HCT116 (cell line): ENCODE measurements at regions not wholly inside any gene's neighbourhood (a gene's known extent, or its start where the extent isn't known, plus 50 kb on each side); places are given as distances from the start of the nearest gene placed in this dataset.

Experiments used
- ATAC-seq: fragments of 200-7000 bp; cut with Tn5 transposase; 2 replicates; pipeline ENCODE4 v1.9.1; 2020; ENCODE audit warnings: mild to moderate bottlenecking, moderate library complexity
- BruUV-seq: library from RNA; stranded (reverse); fragments of 400-500 nt; replicated peaks from 2 replicates; lab custom pipeline; 2021; lab: Mats Ljungman, UMichigan
- CTCF ChIA-PET: fragments of 300-600 bp; sonication (Branson Sonifier 250); formaldehyde crosslinking; loops from one replicate; lab custom pipeline; 2021; ENCODE audit warnings: antibody characterized with exemption; lab: Charles Lee
- POLR2A ChIA-PET: fragments of 300-600, 350-600 bp; sonication (Branson Sonifier 250); formaldehyde crosslinking; loops from one replicate; lab custom pipeline; 2021; ENCODE audit warnings: antibody characterized with exemption; lab: Charles Lee
- RAD21 ChIA-PET, 2 experiments: fragments of 300-600 bp; sonication (Branson Sonifier 250); formaldehyde crosslinking; loops; one replicate each; lab custom pipeline; 2023; ENCODE audit warnings: low total read pairs in 2 of 2; ENCODE audit not compliant: uncharacterized antibody in 2 of 2, unreplicated experiment in 2 of 2, low non-redundant PET in 1 of 2; lab: Charles Lee
- DNase-seq: peaks from one replicate; pipeline ENCODE4 v3.0.0-alpha.2; 2010; ENCODE audit warnings: low read depth, low spot score
- H2AFZ ChIP-seq: fragments of 200-600 bp; shearing (Covaris generic), sonication (generic); 2 replicates; pipeline ENCODE4 v1.6.1; 2017; ENCODE audit warnings: low read depth, mixed run types, mixed read lengths, antibody characterized with exemption, low read length; ENCODE audit not compliant: poor library complexity, severe bottlenecking
- H3K27ac ChIP-seq: 2 replicates; pipeline ENCODE4 v1.5.1; 2012; ENCODE audit warnings: low read depth, low read length
- H3K27me3 ChIP-seq: fragments of 200-600 bp; sonication (generic); 2 replicates; pipeline ENCODE4 v1.6.1; 2016; ENCODE audit warnings: mixed run types, low read length, mixed read lengths; ENCODE audit not compliant: insufficient read depth
- H3K36me3 ChIP-seq, 2 experiments: fragments of 200-500 bp in 1 of 2; fragments of 200-600 bp in 1 of 2; sonication (Bioruptor generic) in 1 of 2; sonication (generic) in 1 of 2; 2 replicates each; pipeline versions ENCODE4 v1.5.1 to v1.6.1; 2014 to 2016; ENCODE audit warnings: low read length in 2 of 2, inconsistent platforms in 1 of 2, mixed read lengths in 1 of 2, mixed run types in 1 of 2; ENCODE audit not compliant: insufficient read depth in 2 of 2, control insufficient read depth in 1 of 2
- H3K4me1 ChIP-seq, 2 experiments: fragments of 200-600 bp in 1 of 2; sonication (generic) in 1 of 2; 2 replicates each; pipeline versions ENCODE4 v1.5.1 to v1.6.1; 2012 to 2017; ENCODE audit warnings: low read length in 2 of 2, inconsistent platforms in 1 of 2, mild to moderate bottlenecking in 1 of 2, mixed read lengths in 1 of 2, mixed run types in 1 of 2, moderate library complexity in 1 of 2; ENCODE audit not compliant: insufficient read depth in 2 of 2, control insufficient read depth in 1 of 2
- H3K4me2 ChIP-seq: fragments of 200-600 bp; sonication (generic); 2 replicates; pipeline ENCODE4 v1.6.1; 2017; ENCODE audit warnings: mixed run types, low read length, mixed read lengths
- H3K4me3 ChIP-seq, 2 experiments: fragments of 200-600 bp in 1 of 2; sonication (generic) in 1 of 2; replicated peaks in 1 of 2; 2 replicates each; pipeline ENCODE4 v1.5.1; 2011 to 2016; ENCODE audit warnings: low read length in 2 of 2, control low read depth in 1 of 2, low read depth in 1 of 2, mild to moderate bottlenecking in 1 of 2, mixed read lengths in 1 of 2, mixed run types in 1 of 2
- H3K79me2 ChIP-seq: fragments of 200-600 bp; sonication (generic); 2 replicates; pipeline ENCODE4 v1.6.1; 2017; ENCODE audit warnings: mild to moderate bottlenecking, mixed run types, low read length, moderate library complexity, mixed read lengths; ENCODE audit not compliant: insufficient read depth
- H3K9ac ChIP-seq: fragments of 200-600 bp; sonication (generic); 2 replicates; pipeline ENCODE4 v1.6.1; 2016; ENCODE audit warnings: low read length, mixed read lengths
- H3K9me2 ChIP-seq: fragments of 200-600 bp; sonication (generic), shearing (Covaris generic); 2 replicates; pipeline ENCODE4 v1.6.1; 2017; ENCODE audit warnings: mixed run types, mild to moderate bottlenecking, moderate library complexity; ENCODE audit not compliant: insufficient read depth
- H3K9me3 ChIP-seq, 2 experiments: fragments of 200-500 bp in 1 of 2; fragments of 200-600 bp in 1 of 2; sonication (Bioruptor generic) in 1 of 2; sonication (generic) in 1 of 2; 2 replicates each; pipeline ENCODE4 v1.6.1; 2014 to 2017; ENCODE audit warnings: low read length in 2 of 2, mixed read lengths in 2 of 2, inconsistent platforms in 1 of 2, low read depth in 1 of 2, mild to moderate bottlenecking in 1 of 2, mixed run types in 1 of 2, moderate library complexity in 1 of 2; ENCODE audit not compliant: control insufficient read depth in 1 of 2, insufficient read depth in 1 of 2
- H4K20me1 ChIP-seq: fragments of 200-600 bp; sonication (generic), shearing (Covaris generic); 2 replicates; pipeline ENCODE4 v1.6.1; 2017; ENCODE audit warnings: mixed run types, mild to moderate bottlenecking, moderate library complexity; ENCODE audit not compliant: insufficient read depth
- ATF3 ChIP-seq: IDR thresholded peaks from 2 replicates; pipeline ENCODE4 v1.6.1; 2012
- CEBPB ChIP-seq: IDR thresholded peaks from 2 replicates; pipeline ENCODE4 v1.6.1; 2012; ENCODE audit warnings: low read depth
- CTCF ChIP-seq, 3 experiments: fragments of 200-600 bp in 1 of 3; sonication (generic) in 1 of 3; IDR thresholded peaks in 2 of 3; conservative IDR thresholded peaks in 1 of 3; 2 replicates each; pipeline ENCODE4 v1.5.1; 2012 to 2017; ENCODE audit warnings: low read depth in 2 of 3, low read length in 2 of 3, antibody characterized with exemption in 1 of 3, borderline replicate concordance in 1 of 3, control low read depth in 1 of 3, mild to moderate bottlenecking in 1 of 3, mixed read lengths in 1 of 3, mixed run types in 1 of 3, moderate library complexity in 1 of 3; ENCODE audit not compliant: insufficient read depth in 1 of 3
- ZBTB33 ChIP-seq: IDR thresholded peaks from 2 replicates; pipeline ENCODE4 v1.6.1; 2011; ENCODE audit warnings: mild to moderate bottlenecking, low read length, moderate library complexity; ENCODE audit not compliant: insufficient replicate concordance; ENCODE audit errors: extremely low read depth
- ZFX ChIP-seq: fragments of 450-650 bp; IDR thresholded peaks from 2 replicates; pipeline ENCODE4 v1.6.1; 2017
- intact Hi-C: fragments of 100-400 bp; cut with micrococcal nuclease; formaldehyde crosslinking; loops from 2 replicates; pipeline ENCODE4 v1.10.0; 2022

- TF ChIP-seq ZBTB33: no peak
Observed at GRCh38 chrX:131359611-131360010, 70.5 kb upstream of the IGSF1 start (continued).

GRCh38 chrX:131365766-131366165 is 76.7 kb upstream of the IGSF1 start:
- ChIA-PET POLR2A (no interaction called here), RAD21 (no interaction called here), CTCF (interaction anchor here (1.9 kb wide), 1 partner anchor 297 kb away, joined by 5 read pairs; no protein-coding TSS in a partner anchor)
- Histone ChIP-seq H3K4me1 (no peaks in the 10 kb centered on the region), H3K36me3 (no peaks in the 10 kb centered on the region), H3K79me2 (no peaks in the 10 kb centered on the region), H3K9me2 (no peaks in the 10 kb centered on the region), H3K9me3 (no peaks in the 10 kb centered on the region), H3K27ac (no peak overlapping the region), H3K9ac (no peak overlapping the region), H3K4me2 (no peak overlapping the region), H3K4me3 (no peak overlapping the region), H3K27me3 (no peaks in the 10 kb centered on the region), H2AFZ (no peak overlapping the region), H4K20me1 (no peaks in the 10 kb centered on the region)
- ATAC-seq (no peak), DNase-seq (no peak)
- BruUV-seq: no TSS peak
- TF ChIP-seq CTCF (IDR thresholded peaks at IDR 0.05 in 2 of 3, conservative IDR thresholded peaks at IDR 0.05 in 1 of 3; ENCODE audit: borderline replicate concordance in 1 of 3, insufficient read depth in 1 of 3, low read depth in 2 of 3, low read length in 2 of 3): no peak
- TF ChIP-seq ATF3: no peak
- TF ChIP-seq ZFX: no peak
- TF ChIP-seq CEBPB: no peak
- intact Hi-C loops: no loop called here
